ENCODE measurements at regions not wholly inside any gene's neighbourhood (a gene's known extent, or its start where the extent isn't known, plus 50 kb on each side); places are given as distances from the start of the nearest gene placed in this dataset.

- DNase-seq = peak; percentile 12
Measured at GRCh38 chr20:46814366-46815232, 80.0 kb upstream of the EYA2 start.

- DNase-seq = no peak
Measured at GRCh38 chr20:46816097-46816496, 78.5 kb upstream of the EYA2 start.

- DNase-seq = no peak
Measured at GRCh38 chr20:46816886-46817638, 77.6 kb upstream of the EYA2 start.

- DNase-seq = no peak
Measured at GRCh38 chr20:46820682-46821081, 74.0 kb upstream of the EYA2 start.

- DNase-seq = no peak
Measured at GRCh38 chr20:46823271-46823751, 71.3 kb upstream of the EYA2 start.

- DNase-seq = no peak
Measured at GRCh38 chr20:46823753-46824152, 70.9 kb upstream of the EYA2 start.

GRCh38 chr20:46826343-46826984 lies 68.2 kb upstream of the EYA2 start:
- DNase-seq = no peak

GRCh38 chr20:46827718-46828458 lies 66.8 kb upstream of the EYA2 start:
- no peak for DNase-seq

GRCh38 chr20:46828471-46828870 lies 66.2 kb upstream of the EYA2 start:
- DNase-seq = no peak

GRCh38 chr20:46830886-46831632 lies 63.6 kb upstream of the EYA2 start:
- no peak for DNase-seq

- DNase-seq = no peak
Measured at GRCh38 chr20:46831633-46832011, 63.0 kb upstream of the EYA2 start.

- no peak for DNase-seq
Measured at GRCh38 chr20:46832555-46832954, 62.1 kb upstream of the EYA2 start.

GRCh38 chr20:46833360-46833759 lies 61.3 kb upstream of the EYA2 start:
- no peak for DNase-seq

GRCh38 chr20:46835418-46835817 lies 59.2 kb upstream of the EYA2 start:
- no peak for DNase-seq

- DNase-seq = no peak
Measured at GRCh38 chr20:46837083-46837482, 57.6 kb upstream of the EYA2 start.

- DNase-seq = no peak
Measured at GRCh38 chr20:46838011-46838410, 56.6 kb upstream of the EYA2 start.

GRCh38 chr20:46840054-46840729 lies 54.5 kb upstream of the EYA2 start:
- DNase-seq = no peak

Data from dermis blood vessel endothelial cell (primary cell).